SK-N-SH (cell line): ENCODE measurements at regions not wholly inside any gene's neighbourhood (a gene's known extent, or its start where the extent isn't known, plus 50 kb on each side); places are given as distances from the start of the nearest gene placed in this dataset.

Experiments used
- CTCF ChIA-PET: fragments of 300-600, 350-600 bp; formaldehyde crosslinking; extraction: SDS; loops from one replicate; lab custom pipeline; 2021; lab: Yijun Ruan, JAX
- POLR2A ChIA-PET: fragments of 350-600 bp; sonication (Branson Sonifier 250); formaldehyde crosslinking; extraction: SDS; loops from one replicate; lab custom pipeline; 2020; ENCODE audit warnings: antibody characterized with exemption, inconsistent platforms; lab: Yijun Ruan, JAX
- DNase-seq: peaks from one replicate; pipeline ENCODE4 v3.0.0; 2012
- H2AFZ ChIP-seq: fragments of 200-600 bp; sonication (generic); 2 replicates; pipeline ENCODE4 v1.8.1; 2016; ENCODE audit warnings: antibody characterized with exemption, mild to moderate bottlenecking, low read depth
- H3F3A ChIP-seq: fragments of 200-600 bp; sonication (generic); replicated peaks from 2 replicates; pipeline ENCODE3; 2016; ENCODE audit warnings: antibody characterized with exemption, mild to moderate bottlenecking; ENCODE audit not compliant: insufficient read depth
- H3K27ac ChIP-seq, 2 experiments: fragments of 200-500 bp in 1 of 2; fragments of 200-600 bp in 1 of 2; sonication (Bioruptor generic) in 1 of 2; sonication (generic), shearing (Covaris generic) in 1 of 2; 2 replicates each; pipeline versions ENCODE4 v1.5.1 to v1.6.1; 2014 to 2016; ENCODE audit warnings: low read depth in 2 of 2, inconsistent platforms in 1 of 2, low read length in 1 of 2, mild to moderate bottlenecking in 1 of 2, mixed read lengths in 1 of 2
- H3K27me3 ChIP-seq: fragments of 200-600 bp; sonication (generic), shearing (Covaris generic); 2 replicates; pipeline ENCODE4 v1.6.1; 2016; ENCODE audit warnings: mixed run types; ENCODE audit not compliant: insufficient read depth
- H3K36me3 ChIP-seq, 2 experiments: fragments of 200-500 bp in 1 of 2; fragments of 200-600 bp in 1 of 2; sonication (Bioruptor generic) in 1 of 2; sonication (generic) in 1 of 2; replicated peaks in 1 of 2; 2 replicates each; pipeline versions ENCODE3 to v1.5.1; 2014 to 2016; ENCODE audit warnings: low read length in 1 of 2, mild to moderate bottlenecking in 1 of 2; ENCODE audit not compliant: insufficient read depth in 2 of 2, control insufficient read depth in 1 of 2
- H3K4me1 ChIP-seq, 2 experiments: fragments of 200-500 bp in 1 of 2; fragments of 200-600 bp in 1 of 2; sonication (Bioruptor generic) in 1 of 2; sonication (generic), shearing (Covaris generic) in 1 of 2; 2 replicates each; pipeline versions ENCODE4 v1.5.1 to v1.6.1; 2014 to 2016; ENCODE audit warnings: low read depth in 1 of 2, low read length in 1 of 2, mixed run types in 1 of 2; ENCODE audit not compliant: insufficient read depth in 2 of 2, control insufficient read depth in 1 of 2
- H3K4me2 ChIP-seq: fragments of 200-600 bp; sonication (generic), shearing (Covaris generic); 2 replicates; pipeline ENCODE4 v1.6.1; 2017; ENCODE audit warnings: mixed run types
- H3K4me3 ChIP-seq, 2 experiments: fragments of 200-500 bp in 1 of 2; fragments of 200-600 bp in 1 of 2; sonication (Bioruptor generic) in 1 of 2; sonication (generic), shearing (Covaris generic) in 1 of 2; 2 replicates each; pipeline versions ENCODE4 v1.5.1 to v1.8.1; 2014 to 2016; ENCODE audit warnings: low read depth in 2 of 2, inconsistent platforms in 1 of 2, low read length in 1 of 2, mild to moderate bottlenecking in 1 of 2, mixed read lengths in 1 of 2, moderate library complexity in 1 of 2
- H3K79me2 ChIP-seq: fragments of 200-600 bp; sonication (generic); 2 replicates; pipeline ENCODE4 v1.8.1; 2017; ENCODE audit warnings: mild to moderate bottlenecking; ENCODE audit not compliant: insufficient read depth
- H3K9ac ChIP-seq: fragments of 200-600 bp; sonication (generic); 2 replicates; pipeline ENCODE4 v1.6.1; 2017; ENCODE audit warnings: mixed run types
- H3K9me2 ChIP-seq: fragments of 200-600 bp; sonication (generic); 2 replicates; pipeline ENCODE4 v1.6.1; 2017; ENCODE audit warnings: mixed run types
- H3K9me3 ChIP-seq: fragments of 200-600 bp; sonication (generic); 2 replicates; pipeline ENCODE4 v1.6.1; 2017; ENCODE audit warnings: mixed run types, mild to moderate bottlenecking, moderate library complexity
- H4K20me1 ChIP-seq: fragments of 200-600 bp; sonication (generic); 2 replicates; pipeline ENCODE4 v1.6.1; 2017; ENCODE audit warnings: mild to moderate bottlenecking, mixed run types; ENCODE audit not compliant: insufficient read depth
- CHD2 ChIP-seq: fragments of 150-350 bp; IDR thresholded peaks from 2 replicates; pipeline ENCODE4 v1.6.1; 2018; ENCODE audit warnings: low read length; ENCODE audit not compliant: partially characterized antibody
- ELF1 ChIP-seq: IDR thresholded peaks from 2 replicates; pipeline ENCODE4 v1.4.0; 2012
- EZH2phosphoT487 ChIP-seq: fragments of 200-600 bp; sonication (generic); IDR thresholded peaks from 2 replicates; pipeline ENCODE4 v1.6.1; 2017; ENCODE audit warnings: low read depth, mixed run types, mild to moderate bottlenecking, antibody characterized with exemption, moderate library complexity, borderline replicate concordance
- FOSL2 ChIP-seq: IDR thresholded peaks from 2 replicates; pipeline ENCODE4 v1.4.0; 2012; ENCODE audit warnings: low read depth, mild to moderate bottlenecking, moderate library complexity, borderline replicate concordance
- FOXM1 ChIP-seq: IDR thresholded peaks from 2 replicates; pipeline ENCODE4 v1.4.0; 2012; ENCODE audit warnings: low read depth, mild to moderate bottlenecking
- GABPA ChIP-seq: IDR thresholded peaks from 2 replicates; pipeline ENCODE4 v1.4.0; 2012; ENCODE audit warnings: low read depth, mild to moderate bottlenecking
- GATA2 ChIP-seq: sonication (generic); formaldehyde crosslinking; IDR thresholded peaks from 2 replicates; pipeline ENCODE4 v1.5.0; 2020; ENCODE audit warnings: mild to moderate bottlenecking, missing genetic modification reagents
- IRF3 ChIP-seq: fragments of 150-350 bp; IDR thresholded peaks from 2 replicates; pipeline ENCODE4 v1.6.1; 2016; ENCODE audit warnings: mild to moderate bottlenecking, low read depth, low read length
- MEF2A ChIP-seq: IDR thresholded peaks from 2 replicates; pipeline ENCODE4 v1.4.0; 2012; ENCODE audit warnings: low read depth, borderline replicate concordance
- MXI1 ChIP-seq: IDR thresholded peaks from 2 replicates; pipeline ENCODE4 v1.6.1; 2012; ENCODE audit warnings: mild to moderate bottlenecking, low read depth, low read length, improper control_type of control experiment
- PBX3 ChIP-seq: IDR thresholded peaks from 2 replicates; pipeline ENCODE4; 2012
- POLR2AphosphoS5 ChIP-seq: IDR thresholded peaks from 2 replicates; pipeline ENCODE4 v1.6.1; 2012; ENCODE audit warnings: low read depth, low read length
- RAD21 ChIP-seq: IDR thresholded peaks from 2 replicates; pipeline ENCODE4 v1.6.1; 2012; ENCODE audit warnings: mild to moderate bottlenecking, low read length
- REST ChIP-seq: IDR thresholded peaks from 2 replicates; pipeline ENCODE4 v1.6.1; 2012; ENCODE audit warnings: mild to moderate bottlenecking, low read depth, low read length, moderate library complexity
- RFX5 ChIP-seq: IDR thresholded peaks from 2 replicates; pipeline ENCODE4 v1.6.1; 2012; ENCODE audit warnings: mild to moderate bottlenecking, improper control_type of control experiment, low read length
- SMC3 ChIP-seq: IDR thresholded peaks from 2 replicates; pipeline ENCODE4 v1.6.1; 2012; ENCODE audit warnings: low read depth, low read length, improper control_type of control experiment
- TAF1 ChIP-seq: IDR thresholded peaks from 2 replicates; pipeline ENCODE4 v1.6.1; 2012; ENCODE audit warnings: low read depth, mild to moderate bottlenecking, low read length, moderate library complexity, borderline replicate concordance
- ZBTB33 ChIP-seq: IDR thresholded peaks from 2 replicates; pipeline ENCODE4 v1.4.0; 2012; ENCODE audit warnings: low read depth, borderline replicate concordance
- WGBS: methylation state at CpG from one replicate; pipeline ENCODE4 v1.1.6; 2017; ENCODE audit warnings: low lambda C conversion rate; 5-methylcytosine and 5-hydroxymethylcytosine counted together

GRCh38 chr4:64737026-64737853 lies 328.0 kb upstream of the TECRL start:
- ChIA-PET CTCF (no interaction called here), POLR2A (no interaction called here)
- no peaks in the 10 kb centered on the region for H3F3A ChIP-seq
- H3K36me3 ChIP-seq: no peaks in the 10 kb centered on the region
- H3K9me2 ChIP-seq: no peaks in the 10 kb centered on the region
- no peak for DNase-seq
- TF ChIP-seq ZBTB33 (no peak), EZH2phosphoT487 (no peak), CHD2 (no peak), FOXM1 (no peak), SMC3 (no peak), MEF2A (no peak), GABPA (no peak), GATA2 (CRISPR knock-in tag) (no peak), RFX5 (no peak), MXI1 (no peak), PBX3 (no peak), TAF1 (no peak), RAD21 (no peak), IRF3 (no peak), REST (no peak), POLR2AphosphoS5 (no peak), ELF1 (no peak), FOSL2 (no peak)
- H3K27ac ChIP-seq: no peak overlapping the region
- H3K9ac ChIP-seq: no peak overlapping the region
- no peaks in the 10 kb centered on the region for H3K9me3 ChIP-seq
- H3K27me3 ChIP-seq: no peaks in the 10 kb centered on the region
- no peaks in the 10 kb centered on the region for H3K79me2 ChIP-seq
- no peaks in the 10 kb centered on the region for H3K4me1 ChIP-seq
- H3K4me2 ChIP-seq: no peak overlapping the region
- WGBS: 19% methylated on average over 2 of the region's 2 CpGs
- H4K20me1 ChIP-seq: no peaks in the 10 kb centered on the region
- no peak overlapping the region for H3K4me3 ChIP-seq
- no peak overlapping the region for H2AFZ ChIP-seq
